GM19467 (cell line): ENCODE measurements at regions not wholly inside any gene's neighbourhood (a gene's known extent, or its start where the extent isn't known, plus 50 kb on each side); places are given as distances from the start of the nearest gene placed in this dataset.

Source experiments
- ATAC-seq: cut with Tn5 transposase; IDR thresholded peaks from one replicate; pipeline ENCODE4 v1.9.1; 2021; ENCODE audit warnings: mild to moderate bottlenecking, moderate library complexity; ENCODE audit not compliant: unreplicated experiment

DNA sequence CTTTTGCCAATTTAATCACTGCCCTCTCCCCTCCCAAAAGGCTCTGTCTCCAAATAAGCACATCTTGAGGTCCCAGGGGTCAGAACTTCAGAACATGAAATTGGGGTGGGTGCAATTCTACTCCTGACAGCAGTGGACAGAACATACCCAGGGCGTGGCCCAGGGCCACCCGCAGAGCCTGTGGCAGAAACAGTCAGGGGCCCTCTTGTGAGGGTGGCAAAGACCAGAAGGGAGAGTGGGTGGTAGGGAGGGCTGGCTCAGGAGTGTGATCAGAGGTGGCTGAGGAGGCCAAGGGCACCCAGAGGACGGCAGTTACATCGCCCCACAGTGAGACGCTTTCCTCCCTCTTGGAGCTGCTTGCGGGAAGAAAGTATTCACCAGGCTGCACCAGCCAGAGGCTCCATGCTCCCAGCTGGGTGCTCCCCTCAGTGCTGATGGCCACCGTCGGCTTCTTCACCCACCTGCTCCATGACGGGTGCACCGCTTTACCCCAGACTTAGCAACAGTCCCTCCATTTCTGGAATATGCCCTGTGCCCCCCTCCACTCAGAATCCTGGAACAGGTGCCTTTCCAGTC is 1388.0 kb downstream of the BRD1 start:
- no peak for ATAC-seq

DNA sequence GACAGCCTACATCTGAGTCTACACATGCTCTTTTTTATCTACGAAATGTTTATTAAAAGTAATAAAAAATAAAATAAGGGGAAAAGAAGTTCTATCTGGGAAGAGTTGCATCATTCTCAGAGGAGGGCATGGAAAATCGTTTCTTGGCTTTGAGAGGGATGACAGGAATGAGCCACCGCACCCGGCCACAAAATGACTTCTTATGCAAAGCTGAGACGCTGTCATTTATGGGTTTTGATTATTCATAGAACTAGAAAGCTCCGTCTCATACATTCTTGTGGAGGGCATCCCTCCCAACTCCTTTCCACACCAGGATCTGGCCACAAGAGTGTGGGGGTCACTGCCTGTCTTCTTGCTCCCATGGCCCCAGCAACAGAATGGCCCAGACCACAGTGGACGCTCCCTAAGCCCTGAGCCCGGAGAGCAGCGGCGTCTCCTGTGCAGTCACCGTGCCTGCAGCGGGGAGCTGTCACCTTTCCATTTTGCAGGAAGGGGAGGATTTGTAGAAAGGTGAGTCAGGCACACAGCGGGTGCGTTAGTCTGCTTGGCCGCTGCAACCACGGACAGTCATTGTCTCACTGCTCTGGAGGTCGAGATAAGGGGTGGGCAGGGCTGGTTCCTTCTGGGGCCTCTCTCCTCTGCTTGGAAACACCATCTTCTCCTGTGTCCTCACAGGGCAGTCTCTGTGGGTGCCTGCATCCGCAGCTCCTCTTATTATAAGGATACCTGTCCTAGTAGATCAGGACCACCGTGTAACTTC is 1388.7 kb downstream of the BRD1 start:
- no peak for ATAC-seq

DNA sequence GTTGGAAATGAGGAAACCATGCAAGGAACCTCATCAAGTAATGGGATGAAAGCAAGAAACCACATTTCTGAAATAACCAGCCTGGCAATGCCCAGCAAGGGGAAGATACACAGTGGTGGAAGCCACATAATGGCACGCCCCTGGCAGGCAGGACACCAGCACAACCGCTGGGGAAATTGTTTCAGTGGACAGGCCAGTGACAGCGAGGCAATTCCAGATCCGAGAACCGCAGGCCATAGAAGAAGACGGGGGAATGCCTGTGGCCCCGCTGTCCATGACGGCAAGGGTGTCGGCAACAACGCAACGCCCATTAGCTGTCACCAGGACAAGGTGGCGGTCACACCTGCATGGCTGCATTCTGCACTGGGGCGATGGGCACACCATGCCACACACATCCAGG is 1389.6 kb downstream of the BRD1 start:
- no peak for ATAC-seq

DNA sequence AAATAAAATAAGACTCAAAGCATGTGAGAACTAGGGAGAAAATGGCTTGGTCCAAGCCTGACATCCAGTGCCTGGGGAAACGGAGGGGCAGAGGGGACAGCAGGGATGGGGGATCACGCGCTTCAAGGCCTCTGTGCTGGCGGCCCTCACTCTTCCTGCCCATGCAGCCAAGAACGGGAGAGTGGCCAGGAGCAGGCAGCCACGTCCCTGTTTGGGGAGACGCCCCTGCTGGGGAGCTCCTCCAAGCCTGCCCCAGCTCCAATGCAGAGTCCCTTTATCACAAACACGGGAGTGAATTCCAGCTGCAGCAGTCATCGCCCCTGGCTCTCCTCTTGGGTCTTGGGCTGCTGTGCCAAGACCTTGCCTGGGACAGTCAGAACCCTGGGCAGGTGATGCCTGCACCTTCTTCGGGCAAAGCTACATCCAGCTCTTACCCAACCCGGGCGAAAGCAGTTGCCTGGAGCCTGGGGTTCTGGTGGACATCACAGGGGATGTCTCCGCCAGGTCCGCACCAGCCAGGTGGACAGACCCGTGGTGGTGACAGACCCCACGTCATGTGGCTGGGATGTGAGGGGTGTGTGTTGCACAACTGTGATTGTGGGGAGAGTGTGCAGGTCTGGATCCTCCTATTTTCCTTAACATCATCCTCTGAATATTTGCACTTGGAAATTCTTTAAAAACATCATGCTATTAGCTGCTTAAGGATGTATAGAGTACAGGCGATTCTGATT is 1391.3 kb downstream of the BRD1 start:
- ATAC-seq: no peak

DNA sequence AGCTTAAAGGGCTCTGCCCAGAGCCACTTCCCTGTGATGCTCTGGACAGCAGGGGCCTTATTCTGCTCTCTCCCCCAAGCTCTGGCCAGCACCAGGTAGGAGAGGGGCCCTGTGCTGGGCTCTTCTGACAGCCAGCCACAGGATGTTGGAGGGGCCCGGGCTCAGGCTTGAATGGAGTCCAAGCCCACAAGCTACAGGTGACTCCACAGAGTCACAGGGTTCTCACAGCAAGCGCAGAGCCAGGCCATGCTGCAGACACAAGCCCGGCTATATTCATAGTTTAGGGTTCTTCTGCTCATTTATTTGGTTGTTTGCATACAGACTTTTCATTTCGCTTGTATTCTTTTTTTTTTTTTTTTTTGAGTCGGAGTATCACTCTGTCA is 1392.8 kb downstream of the BRD1 start:
- ATAC-seq: no peak

DNA sequence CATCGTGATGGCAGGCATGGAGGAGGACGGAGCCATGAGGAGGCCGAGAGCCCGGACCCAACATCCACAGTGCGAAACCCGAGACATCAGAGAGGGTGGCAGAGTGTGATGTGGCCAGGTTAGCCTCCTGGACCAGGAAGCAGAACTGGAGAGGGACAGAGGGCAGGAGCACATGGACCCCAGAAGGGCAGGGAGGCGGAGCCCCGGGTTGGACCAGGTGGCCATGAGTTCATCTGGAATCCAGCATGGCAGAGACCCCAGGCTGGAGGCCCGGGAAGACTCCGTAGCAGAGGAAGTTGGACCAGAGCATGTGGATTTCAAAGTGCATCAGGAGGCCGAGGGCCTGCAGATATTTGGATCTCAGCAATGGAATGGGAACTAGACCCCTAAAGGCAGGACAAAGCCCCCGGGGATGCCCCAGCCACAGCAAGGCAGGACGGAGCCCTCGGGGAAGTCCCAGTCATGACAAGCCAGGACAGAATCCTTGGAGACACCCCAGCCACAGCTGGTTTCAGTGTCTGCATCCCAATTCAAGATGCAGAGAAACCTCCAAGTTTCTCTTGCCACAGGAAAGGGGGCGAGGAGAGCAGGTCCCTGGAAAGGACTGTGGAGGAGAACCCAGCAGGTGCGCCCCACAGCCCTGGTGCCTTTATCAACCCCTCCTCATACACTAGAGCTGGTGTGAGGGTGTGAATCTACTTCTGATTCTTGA is 1393.4 kb downstream of the BRD1 start:
- no peak for ATAC-seq

DNA sequence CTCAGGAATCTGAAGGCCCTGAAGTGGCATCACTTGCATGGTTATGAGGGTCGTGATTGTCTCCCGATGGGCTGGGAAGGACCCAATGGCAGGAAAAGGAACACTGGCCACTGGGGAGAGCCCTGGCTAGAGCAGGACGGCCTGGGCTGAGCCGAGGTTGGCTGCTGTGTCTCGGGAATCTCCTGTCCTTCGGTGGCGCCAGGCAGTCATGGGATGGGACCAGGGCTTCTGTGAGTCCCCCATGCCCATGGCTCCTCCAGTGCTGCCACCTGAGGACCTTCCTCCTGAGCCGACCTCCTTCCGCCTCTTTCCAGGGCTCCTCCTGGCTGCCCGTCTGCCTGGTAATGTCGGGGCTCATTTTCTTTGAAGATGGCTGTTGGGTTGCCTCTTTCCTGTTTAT is 1394.0 kb downstream of the BRD1 start:
- ATAC-seq: no peak

DNA sequence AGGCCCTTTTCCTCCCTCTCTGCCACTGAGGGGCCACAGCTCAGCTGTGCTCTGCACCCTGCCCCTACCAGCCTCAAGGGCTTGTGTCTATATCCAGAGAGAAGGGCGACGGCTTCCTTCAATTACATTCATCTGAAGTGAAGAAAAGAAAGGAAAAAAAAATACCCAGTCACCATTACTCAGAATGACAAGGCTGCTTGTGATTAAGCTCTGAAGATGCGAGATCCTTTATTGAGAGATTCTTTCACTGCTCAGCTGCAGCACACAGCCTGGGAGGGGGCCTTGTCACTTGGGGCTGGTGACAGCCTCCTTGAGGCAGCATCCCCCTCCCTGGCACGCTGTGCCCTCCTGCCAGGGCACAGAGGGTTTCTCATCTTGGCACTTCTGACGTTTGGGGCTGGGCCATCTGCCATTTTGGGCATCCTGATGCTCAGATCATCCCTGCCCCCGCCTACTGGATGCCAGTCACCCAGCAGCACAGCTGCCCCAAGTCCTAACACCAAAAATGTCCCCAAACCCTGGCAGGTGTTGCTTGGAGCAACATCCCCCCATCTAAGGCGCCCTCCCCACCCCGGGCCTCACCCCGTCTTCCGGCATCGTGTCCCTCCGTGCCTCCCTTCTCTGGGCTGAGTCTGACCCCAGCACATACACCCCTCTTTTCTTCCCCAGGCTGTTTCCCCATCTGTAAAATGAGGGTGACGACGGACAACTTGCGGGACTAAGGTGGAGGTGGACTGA is 1394.7 kb downstream of the BRD1 start:
- no peak for ATAC-seq

DNA sequence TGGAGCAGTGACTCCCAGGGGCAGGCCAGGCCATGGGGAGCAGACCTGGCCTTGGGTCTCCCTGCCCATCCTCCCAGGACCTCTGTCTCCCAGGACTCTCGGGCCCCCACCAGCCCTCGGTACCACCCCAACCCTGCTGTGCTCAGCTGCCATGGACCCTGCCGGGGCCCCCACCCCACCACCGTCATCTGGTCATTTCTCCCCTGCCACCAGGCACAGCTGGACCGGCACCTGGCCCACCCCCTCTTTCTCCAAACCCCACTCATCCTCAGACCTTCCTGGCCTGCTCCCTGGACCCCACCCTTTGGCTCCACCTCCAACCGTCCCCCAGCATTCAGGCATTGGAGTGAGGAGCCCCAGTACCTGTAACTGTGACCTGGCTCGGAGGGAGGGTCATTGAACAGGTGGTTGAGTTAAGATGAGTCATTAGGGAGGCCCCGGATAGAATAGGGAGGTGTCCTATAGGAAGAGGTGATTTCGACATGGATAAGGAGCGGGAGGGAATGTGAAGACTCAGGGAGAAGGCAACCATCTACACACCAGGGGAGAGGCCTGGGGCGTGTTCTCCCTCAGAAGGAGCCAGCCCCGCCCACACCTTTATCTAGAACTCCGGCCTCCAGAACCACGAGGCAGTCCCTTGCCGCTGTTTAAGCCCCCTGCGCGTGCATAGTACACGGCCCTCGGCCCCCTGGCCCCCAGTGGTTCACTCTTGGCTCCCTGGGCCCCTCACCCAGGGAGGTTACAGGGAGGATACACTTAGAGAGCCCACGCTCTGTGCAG is 1395.9 kb downstream of the BRD1 start:
- no peak for ATAC-seq

DNA sequence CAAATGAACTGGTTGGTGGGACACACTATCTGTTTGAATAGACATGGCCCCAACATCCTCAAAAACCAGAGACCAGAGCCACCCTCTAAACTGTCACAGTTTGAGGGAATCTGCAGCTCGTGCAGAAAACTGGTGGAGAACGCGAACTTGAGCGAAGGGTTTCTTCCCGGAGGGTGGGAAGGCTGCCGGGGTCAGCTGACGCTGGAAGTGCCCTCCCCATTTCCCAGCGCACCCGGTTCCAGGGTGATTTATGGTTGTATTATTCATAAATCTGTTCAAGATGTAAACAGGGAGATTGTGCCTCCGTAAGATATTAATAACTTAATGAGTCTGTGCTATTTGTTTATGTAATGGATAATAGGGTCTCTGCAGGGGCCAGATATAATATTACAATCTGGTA is 1396.7 kb downstream of the BRD1 start:
- ATAC-seq: no peak

DNA sequence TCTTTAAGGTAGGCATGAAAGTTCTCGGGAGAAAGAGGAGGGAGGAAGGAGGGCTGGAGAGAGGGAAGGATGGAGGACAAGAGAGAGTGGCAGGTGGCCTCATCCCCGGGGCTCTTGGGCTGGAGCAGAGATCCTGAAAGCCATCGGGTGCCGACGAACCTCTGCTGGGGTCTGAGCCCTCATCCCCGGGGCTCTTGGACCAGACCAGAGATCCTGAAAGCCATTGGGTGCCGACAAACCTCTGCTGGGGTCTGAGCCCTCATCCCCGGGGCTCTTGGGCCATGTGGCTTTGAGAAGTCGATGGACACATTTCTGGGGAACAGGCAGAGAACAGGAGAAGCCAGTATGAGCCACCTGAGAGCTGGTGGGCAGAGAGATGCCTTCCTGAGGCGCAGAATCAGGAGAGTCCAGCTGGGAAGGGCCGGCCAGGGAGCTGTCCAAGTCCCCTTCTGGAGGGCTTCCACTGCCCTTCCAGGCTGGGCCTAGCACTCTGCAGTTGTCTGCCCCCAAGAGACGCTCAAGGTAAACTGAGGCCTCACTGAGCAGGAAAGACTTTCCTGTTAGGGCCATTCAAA is 1398.1 kb downstream of the BRD1 start:
- ATAC-seq: no peak

DNA sequence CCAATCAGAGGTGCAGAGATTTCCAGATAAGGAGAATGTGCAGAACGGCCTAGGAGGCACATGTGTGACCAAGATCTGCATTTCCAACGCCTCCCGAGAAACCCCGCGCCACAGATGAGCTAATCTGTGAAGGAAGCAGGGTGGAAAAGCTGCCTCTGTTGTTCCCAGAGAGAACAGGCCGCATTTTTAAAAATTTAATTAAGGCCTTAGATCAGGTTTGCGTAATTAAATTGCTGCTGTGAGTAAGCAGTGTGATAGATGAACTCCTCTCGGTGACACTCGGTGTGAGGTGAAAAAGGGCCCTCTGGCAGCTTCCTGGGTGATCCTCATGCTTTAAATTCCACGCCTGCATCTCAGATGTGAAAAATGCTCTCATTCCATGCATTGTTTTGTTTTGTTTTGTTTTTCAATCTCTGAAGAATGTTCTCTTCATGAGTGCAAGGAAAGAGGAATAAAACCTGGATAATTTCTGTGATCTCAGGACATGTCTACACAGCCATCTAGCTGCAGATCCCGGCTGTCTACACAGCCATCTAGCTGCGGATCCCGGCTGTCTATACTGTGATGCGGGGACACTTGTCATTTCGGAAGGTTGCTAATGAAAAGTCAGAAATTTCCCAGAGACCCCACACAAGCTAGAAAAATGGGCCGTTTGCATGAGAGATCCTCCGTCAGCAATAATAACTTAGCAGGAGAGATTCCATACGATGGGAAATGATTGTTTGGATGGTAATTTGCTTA is 1398.9 kb downstream of the BRD1 start:
- no peak for ATAC-seq

DNA sequence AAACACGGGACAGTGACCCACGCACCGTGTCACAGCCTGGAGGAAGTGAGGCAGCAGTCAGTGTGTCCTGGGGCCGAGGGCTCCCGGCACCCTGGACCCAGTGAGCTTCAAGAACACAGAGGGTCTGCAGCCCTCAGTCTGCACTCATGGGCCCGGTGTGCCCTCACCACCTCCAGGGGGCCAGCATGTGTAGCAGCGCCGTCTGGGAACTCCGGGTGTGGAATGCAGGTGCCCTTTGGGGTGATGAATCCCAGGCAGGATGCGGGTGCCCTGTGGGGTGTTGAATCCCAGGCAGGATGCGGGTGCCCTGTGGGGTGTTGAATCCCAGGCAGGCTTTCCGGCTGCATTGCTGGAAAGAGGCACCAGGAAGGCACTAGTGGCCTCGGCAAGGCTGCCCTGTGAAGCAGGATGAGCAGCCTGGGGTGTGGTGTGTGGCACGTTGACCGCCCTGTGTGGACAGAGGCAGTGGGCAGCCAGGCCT is 1399.9 kb downstream of the BRD1 start:
- ATAC-seq: no peak

DNA sequence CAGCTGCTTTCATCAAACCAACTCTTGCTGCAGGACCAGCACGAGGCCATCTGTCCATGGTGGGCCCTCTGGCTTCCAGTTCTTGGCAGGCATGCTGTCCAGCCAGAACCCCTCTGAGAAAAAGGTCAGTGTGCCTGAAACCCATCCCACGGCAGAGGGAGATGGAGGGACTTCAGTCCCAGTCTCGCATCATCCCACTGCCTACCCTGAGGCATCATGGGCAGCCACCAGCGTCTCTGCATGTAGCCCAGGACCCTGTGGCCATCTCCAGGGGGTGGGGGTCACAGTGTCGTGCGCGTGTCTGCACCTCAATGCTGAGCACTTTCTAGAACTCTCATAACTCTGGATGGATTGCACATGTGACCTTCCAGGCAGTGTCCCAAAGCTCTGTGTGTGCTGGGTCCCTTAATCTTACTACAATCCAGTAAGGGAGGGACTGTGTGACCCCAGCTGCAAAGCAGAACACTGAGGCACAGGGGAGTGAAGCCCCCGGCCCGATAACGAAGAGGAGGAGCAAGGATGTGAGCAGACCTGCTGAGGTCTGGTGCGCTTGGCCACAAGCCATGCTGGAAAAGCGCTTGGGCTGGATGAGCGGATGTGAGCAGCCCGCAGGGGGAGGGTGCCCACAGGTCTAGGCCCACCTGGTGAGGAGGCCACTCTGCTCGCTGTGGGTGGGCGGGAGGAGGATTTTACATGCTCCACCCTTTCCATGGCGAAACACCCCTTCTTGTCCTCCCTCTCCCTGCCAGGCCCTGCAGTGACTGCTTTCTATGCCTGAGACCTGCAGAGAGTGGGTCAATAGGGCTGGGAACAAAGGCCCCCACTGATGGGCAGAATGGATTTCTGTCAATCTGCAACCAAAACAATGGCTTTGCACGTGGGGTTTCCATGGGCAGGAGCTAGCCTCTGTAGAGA is 1401.0 kb downstream of the BRD1 start:
- ATAC-seq: no peak

DNA sequence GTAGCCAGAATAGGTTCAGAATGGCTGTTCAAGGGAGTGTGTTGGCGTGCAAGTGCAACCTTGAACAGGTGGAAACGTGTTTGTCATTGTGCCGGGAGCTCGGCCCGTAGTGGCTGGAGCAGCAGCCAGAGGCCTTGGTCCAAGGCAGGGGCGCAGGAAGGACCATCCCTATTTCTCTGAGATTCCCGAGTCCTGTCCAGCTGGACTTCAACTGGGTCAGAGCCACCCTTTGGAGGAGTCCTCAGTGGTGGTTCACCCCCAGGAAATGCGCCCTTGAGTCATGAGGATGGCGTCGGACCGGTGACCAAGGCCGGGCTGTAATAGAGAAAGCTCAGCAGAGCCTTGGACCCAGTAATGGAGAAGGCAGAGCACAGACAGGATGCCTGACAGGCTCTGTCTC is 1402.0 kb downstream of the BRD1 start:
- ATAC-seq: no peak

DNA sequence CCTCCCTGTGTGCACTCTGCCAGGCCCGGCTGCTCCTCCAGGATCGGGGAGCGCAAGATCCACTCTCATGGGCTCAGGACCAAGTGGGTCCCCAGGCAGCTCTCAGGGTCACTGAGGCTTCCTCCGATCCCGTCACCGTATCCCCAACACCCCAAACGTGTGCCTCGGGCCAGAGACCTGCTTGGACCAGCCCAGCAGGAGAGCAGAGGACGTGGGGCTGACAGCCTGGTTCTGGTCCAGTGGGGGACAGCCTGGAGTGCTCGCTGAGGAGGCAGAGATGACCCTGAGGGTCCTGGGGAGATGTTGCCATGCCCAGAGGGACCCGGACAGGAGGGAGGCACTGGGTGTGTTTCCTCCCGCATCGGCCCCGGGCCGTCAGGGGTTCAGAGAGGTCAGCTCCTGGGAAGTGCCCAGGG is 1402.6 kb downstream of the BRD1 start:
- ATAC-seq: no peak

DNA sequence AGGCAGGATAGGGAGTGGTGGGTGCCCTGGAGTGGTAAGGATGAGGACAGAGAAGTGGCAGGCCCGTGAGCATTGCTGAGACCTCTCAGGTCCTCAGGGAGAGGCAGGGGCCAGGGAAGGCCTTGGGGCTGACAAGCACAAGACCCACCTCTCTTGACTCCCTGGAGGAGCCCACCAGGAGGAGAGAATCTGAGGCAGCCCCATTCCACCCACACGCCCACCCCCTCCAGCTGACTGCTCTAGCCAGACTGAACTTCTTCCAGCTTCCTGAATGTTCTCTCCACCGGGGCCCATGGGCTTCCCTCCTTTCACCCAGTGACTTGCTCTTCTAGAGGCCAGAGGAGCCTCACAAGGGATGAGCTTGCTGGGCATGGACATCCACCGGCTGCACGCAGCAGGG is 1403.0 kb downstream of the BRD1 start:
- no peak for ATAC-seq

DNA sequence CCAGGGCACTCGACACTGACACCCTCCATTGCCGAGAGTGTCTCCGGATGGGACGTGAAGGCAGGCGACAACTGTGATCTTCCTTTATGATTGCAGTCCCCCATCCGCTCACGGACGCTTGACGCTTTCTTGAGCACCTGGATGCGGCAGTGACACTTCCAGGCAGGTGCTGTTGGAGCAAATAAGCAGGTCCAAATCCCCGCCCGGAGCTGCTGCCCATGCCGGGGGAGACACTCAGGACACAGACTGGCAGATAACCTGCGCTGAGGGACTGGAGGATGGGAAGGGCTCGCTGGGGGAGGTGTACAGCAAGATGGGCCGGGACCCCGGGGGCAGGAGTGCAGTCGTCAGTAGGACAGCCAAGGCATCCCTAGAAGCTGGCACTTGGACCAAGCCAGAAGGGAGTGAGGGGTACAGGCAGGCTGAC is 1403.5 kb downstream of the BRD1 start:
- no peak for ATAC-seq
